K562 (cell line): ENCODE measurements at regions not wholly inside any gene's neighbourhood (a gene's known extent, or its start where the extent isn't known, plus 50 kb on each side); places are given as distances from the start of the nearest gene placed in this dataset.

Experiments
- ATAC-seq: fragments of 200-7000 bp; cut with Tn5 transposase; 3 replicates; pipeline ENCODE4 v1.9.1; 2020; ENCODE audit warnings: moderate library complexity
- BruUV-seq: library from RNA; stranded (reverse); fragments of 400-500 nt; replicated peaks from 2 replicates; lab custom pipeline; 2021; lab: Mats Ljungman, UMichigan
- CTCF ChIA-PET: fragments of 300-600 bp; formaldehyde crosslinking; extraction: SDS; loops from one replicate; lab custom pipeline; 2021; ENCODE audit warnings: low intra/inter-chr PET ratio; lab: Yijun Ruan, JAX
- POLR2A ChIA-PET: fragments of 300-600, 350-650 bp; sonication (Branson Sonifier 250); formaldehyde crosslinking; extraction: SDS; loops from one replicate; lab custom pipeline; 2021; ENCODE audit warnings: antibody characterized with exemption, inconsistent platforms; lab: Yijun Ruan, JAX
- DNase-seq, 4 experiments: peaks; one replicate each; pipeline versions ENCODE4 v3.0.0 to v3.0.0-alpha.2; 2011 to 2018; ENCODE audit warnings: low spot score in 3 of 4, mixed read lengths in 3 of 4; ENCODE audit errors: extremely low read depth in 1 of 4
- FAIRE-seq: peaks from 2 replicates; lab custom pipeline; 2011; peaks lifted over from hg19 to GRCh38; lab: Jason Lieb, UNC
- H2AFZ ChIP-seq: 2 replicates; pipeline ENCODE4 v1.6.0; 2011; ENCODE audit warnings: low read depth, low read length, control low read depth, inconsistent platforms
- H3K27ac ChIP-seq: fragments of 200-600 bp; 3 replicates; pipeline ENCODE4 v1.8.0; 2011; ENCODE audit warnings: low read depth, mild to moderate bottlenecking, control low read depth, inconsistent platforms, low read length, moderate library complexity, mixed read lengths; ENCODE audit errors: extremely low read depth
- H3K27me3 ChIP-seq, 2 experiments: fragments of 300-600 bp in 1 of 2; 2 replicates in 1 of 2; 3 replicates in 1 of 2; pipeline versions ENCODE4 v1.6.0 to v1.8.0; 2011; ENCODE audit warnings: inconsistent platforms in 2 of 2, low read length in 2 of 2, mild to moderate bottlenecking in 1 of 2, mixed read lengths in 1 of 2, moderate library complexity in 1 of 2; ENCODE audit not compliant: control insufficient read depth in 2 of 2, insufficient read depth in 2 of 2
- H3K36me3 ChIP-seq: fragments of 300-600 bp; 3 replicates; pipeline ENCODE4 v1.8.0; 2011; ENCODE audit warnings: mild to moderate bottlenecking, low read length, inconsistent platforms; ENCODE audit not compliant: control insufficient read depth, insufficient read depth
- H3K4me1 ChIP-seq, 2 experiments: fragments of 200-600 bp in 1 of 2; replicated peaks in 1 of 2; 2 replicates in 1 of 2; 3 replicates in 1 of 2; pipeline versions ENCODE4 v1.5.1 to v1.8.0; 2011; ENCODE audit warnings: inconsistent platforms in 2 of 2, low read length in 2 of 2, mild to moderate bottlenecking in 1 of 2, mixed read lengths in 1 of 2, moderate library complexity in 1 of 2; ENCODE audit not compliant: control insufficient read depth in 2 of 2, insufficient read depth in 2 of 2
- H3K4me2 ChIP-seq: 2 replicates; pipeline ENCODE4 v1.6.1; 2011; ENCODE audit warnings: low read length, control low read depth, inconsistent platforms, mixed read lengths; ENCODE audit not compliant: insufficient read depth
- H3K4me3 ChIP-seq: fragments of 200-600 bp; sonication (generic), shearing (Covaris generic); 2 replicates; pipeline ENCODE4 v1.5.1; 2016; ENCODE audit warnings: control low read depth, inconsistent platforms
- H3K79me2 ChIP-seq: fragments of 200-600 bp; 3 replicates; pipeline ENCODE4 v1.8.0; 2011; ENCODE audit warnings: low read length, inconsistent platforms; ENCODE audit not compliant: control insufficient read depth, insufficient read depth
- H3K9ac ChIP-seq, 2 experiments: 2 replicates each; pipeline versions ENCODE4 v1.6.0 to v1.6.1; 2011; ENCODE audit warnings: low read depth in 2 of 2, low read length in 2 of 2, control low read depth in 1 of 2, inconsistent platforms in 1 of 2, mild to moderate bottlenecking in 1 of 2, mixed read lengths in 1 of 2; ENCODE audit not compliant: insufficient read depth in 1 of 2
- H3K9me1 ChIP-seq: one replicate; pipeline ENCODE4 v1.6.0; 2011; ENCODE audit warnings: inconsistent platforms, mild to moderate bottlenecking, low read length, moderate library complexity; ENCODE audit not compliant: control insufficient read depth, insufficient read depth
- H3K9me3 ChIP-seq: replicated peaks from 2 replicates; pipeline ENCODE4 v1.5.1; 2011; ENCODE audit warnings: low read depth, low read length, inconsistent platforms; ENCODE audit not compliant: control insufficient read depth, insufficient read depth
- H4K20me1 ChIP-seq: replicated peaks from 2 replicates; pipeline ENCODE4 v1.6.1; 2011; ENCODE audit warnings: low read length, inconsistent platforms, mixed read lengths; ENCODE audit not compliant: control insufficient read depth, insufficient read depth
- BRD4 ChIP-seq: fragments of 200-600 bp; sonication (generic); IDR thresholded peaks from 2 replicates; pipeline ENCODE4 v1.6.1; 2017; ENCODE audit warnings: inconsistent platforms
- C11orf30 ChIP-seq: fragments of 450-650 bp; IDR thresholded peaks from 2 replicates; pipeline ENCODE4 v1.6.1; 2016; ENCODE audit warnings: low read depth, mild to moderate bottlenecking
- CXXC5 ChIP-seq: fragments of 250-450 bp; sonication (Bioruptor Pico); IDR thresholded peaks from 2 replicates; pipeline ENCODE4 v1.8.0; 2022; ENCODE audit warnings: inconsistent platforms, mild to moderate bottlenecking, moderate library complexity
- ILK ChIP-seq: fragments of 450-650 bp; IDR thresholded peaks from 2 replicates; pipeline ENCODE4 v1.6.1; 2016; ENCODE audit warnings: missing genetic modification characterization, low read depth, mild to moderate bottlenecking, missing compliant biosample characterization, moderate library complexity, borderline replicate concordance
- KDM5B ChIP-seq: fragments of 200-600 bp; sonication (generic); IDR thresholded peaks from 2 replicates; pipeline ENCODE4 v1.6.1; 2012; ENCODE audit warnings: low read depth, mild to moderate bottlenecking, moderate library complexity, low read length, control low read depth, inconsistent platforms; ENCODE audit not compliant: insufficient replicate concordance
- MECOM ChIP-seq: fragments of 250-450 bp; sonication (Bioruptor Pico); IDR thresholded peaks from 2 replicates; pipeline ENCODE4 v1.8.0; 2022; ENCODE audit warnings: inconsistent platforms
- NR2C2 ChIP-seq, 2 experiments: fragments of 200-800 bp in 1 of 2; sonication (Bioruptor generic) in 1 of 2; sonication (generic) in 1 of 2; formaldehyde crosslinking in 1 of 2; IDR thresholded peaks; 2 replicates each; pipeline versions ENCODE4 v1.6.1 to v1.8.0; 2016 to 2022; ENCODE audit warnings: mild to moderate bottlenecking in 1 of 2, missing compliant biosample characterization in 1 of 2, missing genetic modification characterization in 1 of 2, missing genetic modification reagents in 1 of 2
- POLR2AphosphoS2 ChIP-seq: IDR thresholded peaks from 2 replicates; pipeline ENCODE4 v1.6.1; 2012; ENCODE audit warnings: low read length, improper control_type of control experiment
- SMARCA4 ChIP-seq: fragments of 450-650 bp; IDR thresholded peaks from 2 replicates; pipeline ENCODE4 v1.6.1; 2016
- SNRNP70 ChIP-seq: fragments of 200-400 bp; formaldehyde crosslinking; optimal IDR thresholded peaks from 2 replicates; pipeline ENCODE3; 2017; ENCODE audit warnings: low read depth, low read length
- TCF7 ChIP-seq: sonication (generic); IDR thresholded peaks from 2 replicates; pipeline ENCODE4 v1.6.1; 2016; ENCODE audit warnings: antibody characterized with exemption, borderline replicate concordance
- ZC3H8 ChIP-seq: fragments of 450-650 bp; IDR thresholded peaks from 2 replicates; pipeline ENCODE4 v1.6.1; 2017
- ZFP30 ChIP-seq: fragments of 250-450 bp; sonication (Bioruptor Pico); IDR thresholded peaks from 2 replicates; pipeline ENCODE4 v1.8.0; 2022; ENCODE audit warnings: moderate library complexity, mild to moderate bottlenecking, inconsistent platforms, borderline replicate concordance
- ZNF184 ChIP-seq: sonication (generic); formaldehyde crosslinking; IDR thresholded peaks from 2 replicates; pipeline ENCODE4 v1.5.0; 2020; ENCODE audit warnings: missing genetic modification reagents
- WGBS: fragments of 100-300 bp; shearing (Covaris generic); methylation state at CpG from one replicate; pipeline ENCODE4 v1.1.6; 2016; ENCODE audit warnings: low coverage, mixed read lengths; ENCODE audit not compliant: insufficient coverage; ENCODE audit errors: missing lambda C conversion rate; 5-methylcytosine and 5-hydroxymethylcytosine counted together
- in situ Hi-C: fragments of 300-500 bp; cut with MboI; formaldehyde crosslinking; loops from 4 replicates; pipeline ENCODE4 v1.15.0; 2018; ENCODE audit warnings: inconsistent platforms, mixed read lengths
- intact Hi-C: fragments of 100-400 bp; cut with micrococcal nuclease; formaldehyde crosslinking; loops from 2 replicates; pipeline ENCODE4 v1.14.2; 2022
- TF ChIP-seq, protein P1 (sequence below): fragments of 200-800 bp; sonication (Bioruptor generic); IDR thresholded peaks from 2 replicates; pipeline ENCODE4 v1.6.1; 2017; ENCODE audit warnings: missing genetic modification characterization, missing compliant biosample characterization
- TF ChIP-seq, protein P2 (sequence below), 2 experiments: fragments of 450-650 bp in 1 of 2; sonication (generic) in 1 of 2; formaldehyde crosslinking in 1 of 2; IDR thresholded peaks in 1 of 2; conservative IDR thresholded peaks in 1 of 2; 2 replicates each; pipeline versions ENCODE4 v1.6.1 to v1.8.1; 2016 to 2023; ENCODE audit warnings: mild to moderate bottlenecking in 2 of 2, moderate library complexity in 2 of 2, inconsistent platforms in 1 of 2, missing genetic modification reagents in 1 of 2
- TF ChIP-seq, protein P3 (sequence below): fragments of 450-650 bp; formaldehyde crosslinking; IDR thresholded peaks from 2 replicates; pipeline ENCODE4 v1.4.0; 2020; ENCODE audit warnings: mild to moderate bottlenecking, moderate library complexity

DNA sequence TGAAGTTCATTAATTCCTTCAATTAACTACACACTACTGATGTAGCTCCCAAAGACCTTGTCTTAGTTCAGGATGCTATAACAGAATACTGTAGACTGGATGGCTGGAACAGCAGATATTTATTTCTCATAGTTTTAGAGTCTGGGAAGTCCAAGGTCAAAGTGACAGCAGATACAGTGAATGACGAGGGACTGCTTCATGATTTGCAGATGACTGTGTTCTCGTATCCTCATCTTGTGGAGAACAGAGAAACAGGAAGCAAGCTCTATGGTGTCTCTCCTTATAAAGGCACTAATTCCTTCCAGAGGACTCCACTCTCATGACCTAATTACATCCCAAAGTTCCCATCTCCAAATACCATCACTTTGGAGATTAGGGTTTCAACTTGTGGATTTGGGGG, 65.6 kb upstream of the MAP1B start (continued):
- TF ChIP-seq MECOM: no peak
- no peak for TF ChIP-seq TCF7
- TF ChIP-seq POLR2AphosphoS2: no peak
- TF ChIP-seq C11orf30: no peak
- TF ChIP-seq CXXC5 (CRISPR knock-in tag): no peak
- TF ChIP-seq, protein P1, sequence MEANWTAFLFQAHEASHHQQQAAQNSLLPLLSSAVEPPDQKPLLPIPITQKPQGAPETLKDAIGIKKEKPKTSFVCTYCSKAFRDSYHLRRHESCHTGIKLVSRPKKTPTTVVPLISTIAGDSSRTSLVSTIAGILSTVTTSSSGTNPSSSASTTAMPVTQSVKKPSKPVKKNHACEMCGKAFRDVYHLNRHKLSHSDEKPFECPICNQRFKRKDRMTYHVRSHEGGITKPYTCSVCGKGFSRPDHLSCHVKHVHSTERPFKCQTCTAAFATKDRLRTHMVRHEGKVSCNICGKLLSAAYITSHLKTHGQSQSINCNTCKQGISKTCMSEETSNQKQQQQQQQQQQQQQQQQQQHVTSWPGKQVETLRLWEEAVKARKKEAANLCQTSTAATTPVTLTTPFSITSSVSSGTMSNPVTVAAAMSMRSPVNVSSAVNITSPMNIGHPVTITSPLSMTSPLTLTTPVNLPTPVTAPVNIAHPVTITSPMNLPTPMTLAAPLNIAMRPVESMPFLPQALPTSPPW (CRISPR knock-in tag): no peak
- TF ChIP-seq SNRNP70: no peak
- no peak for TF ChIP-seq ZC3H8
- no peak for TF ChIP-seq ILK
- no peak for TF ChIP-seq KDM5B

DNA sequence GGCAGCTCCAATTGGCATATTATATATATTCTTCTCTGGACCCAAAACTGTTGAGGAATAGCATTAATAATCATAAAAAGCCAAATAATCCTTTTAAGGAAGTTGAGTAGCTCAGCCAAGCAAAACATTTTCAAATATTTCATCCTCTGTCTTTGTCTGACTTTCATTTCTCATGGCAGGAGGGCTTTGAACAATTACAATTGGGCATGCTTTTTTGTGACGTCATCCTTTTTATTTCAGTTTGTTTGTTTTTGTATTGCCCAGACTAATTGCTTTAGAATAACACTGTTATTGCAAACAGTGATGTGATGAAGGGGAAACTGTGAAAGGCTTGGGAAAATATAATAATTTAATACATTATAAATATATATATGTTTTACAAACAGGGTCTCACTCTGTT, 65.2 kb upstream of the MAP1B start:
- ChIA-PET CTCF (no interaction called here), POLR2A (interaction anchor here (1.1 kb wide), 1 partner anchor 10 kb away, joined by 3 read pairs; no protein-coding TSS in a partner anchor)
- FAIRE-seq (no peak), ATAC-seq (no peak), DNase-seq (no peak)
- in situ Hi-C loops: no loop called here
- Histone ChIP-seq H3K36me3 (no peaks in the 10 kb centered on the region), H3K9me3 (no peaks in the 10 kb centered on the region), H2AFZ (no peak overlapping the region), H4K20me1 (no peaks in the 10 kb centered on the region), H3K27ac (no peak overlapping the region), H3K27me3 (peaks cover 3 to 5% of the 10 kb centered on the region in 2 experiments; a peak in 2 of 5 replicates), H3K9me1 (no peaks in the 10 kb centered on the region), H3K9ac (no peak overlapping the region), H3K4me3 (no peak overlapping the region), H3K4me1 (no peaks in the 10 kb centered on the region), H3K79me2 (no peaks in the 10 kb centered on the region), H3K4me2 (no peak overlapping the region)
- WGBS: 0% methylated on average over 1 of the region's 1 CpG
- intact Hi-C loops: no loop called here
- no peak for TF ChIP-seq ZFP30 (CRISPR knock-in tag)
- TF ChIP-seq SMARCA4: no peak
- no peak for TF ChIP-seq NR2C2 (CRISPR knock-in tag; IDR thresholded peaks at IDR 0.05)
- TF ChIP-seq NR2C2 (tag; IDR thresholded peaks at IDR 0.05): no peak
- TF ChIP-seq ZNF184 (CRISPR knock-in tag): no peak
- no peak for TF ChIP-seq BRD4
- TF ChIP-seq, protein P2, sequence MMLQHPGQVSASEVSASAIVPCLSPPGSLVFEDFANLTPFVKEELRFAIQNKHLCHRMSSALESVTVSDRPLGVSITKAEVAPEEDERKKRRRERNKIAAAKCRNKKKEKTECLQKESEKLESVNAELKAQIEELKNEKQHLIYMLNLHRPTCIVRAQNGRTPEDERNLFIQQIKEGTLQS (IDR thresholded peaks at IDR 0.05): peak; percentile 37
- TF ChIP-seq, protein P2 (CRISPR knock-in tag; conservative IDR thresholded peaks at IDR 0.05): no peak
- TF ChIP-seq, protein P3, sequence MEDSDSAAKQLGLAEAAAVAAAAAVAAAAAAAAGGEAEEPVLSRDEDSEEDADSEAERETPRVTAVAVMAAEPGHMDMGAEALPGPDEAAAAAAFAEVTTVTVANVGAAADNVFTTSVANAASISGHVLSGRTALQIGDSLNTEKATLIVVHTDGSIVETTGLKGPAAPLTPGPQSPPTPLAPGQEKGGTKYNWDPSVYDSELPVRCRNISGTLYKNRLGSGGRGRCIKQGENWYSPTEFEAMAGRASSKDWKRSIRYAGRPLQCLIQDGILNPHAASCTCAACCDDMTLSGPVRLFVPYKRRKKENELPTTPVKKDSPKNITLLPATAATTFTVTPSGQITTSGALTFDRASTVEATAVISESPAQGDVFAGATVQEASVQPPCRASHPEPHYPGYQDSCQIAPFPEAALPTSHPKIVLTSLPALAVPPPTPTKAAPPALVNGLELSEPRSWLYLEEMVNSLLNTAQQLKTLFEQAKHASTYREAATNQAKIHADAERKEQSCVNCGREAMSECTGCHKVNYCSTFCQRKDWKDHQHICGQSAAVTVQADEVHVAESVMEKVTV: no peak
- no TSS peak for BruUV-seq
